Thyroid gland (tissue), 4 donors: ENCODE measurements at regions not wholly inside any gene's neighbourhood (a gene's known extent, or its start where the extent isn't known, plus 50 kb on each side); places are given as distances from the start of the nearest gene placed in this dataset.

ENCODE experiments used
- DNase-seq, 2 donors: peaks; one replicate each; pipeline ENCODE4 v3.0.0-alpha.2; 2019
- H3K27ac ChIP-seq, 3 donors: fragments of 200-600 bp; sonication (generic); 1 replicate in 2 of 3; 2 replicates in 1 of 3; pipeline ENCODE4 v1.5.1; 2016 to 2019; ENCODE audit warnings: mild to moderate bottlenecking in 1 of 3, moderate library complexity in 1 of 3
- H3K27me3 ChIP-seq: fragments of 200-600 bp; sonication (generic); one replicate; pipeline ENCODE4 v1.5.1; 2019
- H3K36me3 ChIP-seq, 2 donors: fragments of 200-600 bp; sonication (generic); one replicate each; pipeline ENCODE4 v1.5.1; 2016 to 2019
- H3K4me1 ChIP-seq, 2 donors: fragments of 200-600 bp; sonication (generic); one replicate each; pipeline ENCODE4 v1.5.1; 2017 to 2019
- H3K4me3 ChIP-seq, 3 donors: fragments of 200-600 bp; sonication (generic); replicated peaks in 1 of 3; 1 replicate in 2 of 3; 2 replicates in 1 of 3; pipeline ENCODE4 v1.5.1; 2016; ENCODE audit warnings: mild to moderate bottlenecking in 1 of 3
- H3K9me3 ChIP-seq: fragments of 200-600 bp; sonication (generic); one replicate; pipeline ENCODE4 v1.5.1; 2017
- CTCF ChIP-seq, 6 experiments: fragments of 200-600 bp in 3 of 6; fragments of 450-650 bp in 3 of 6; sonication (generic) in 3 of 6; IDR thresholded peaks; one replicate each; pipeline ENCODE4 v1.5.1; 2016 to 2019; ENCODE audit warnings: antibody characterized with exemption in 6 of 6, mild to moderate bottlenecking in 2 of 6, inconsistent platforms in 1 of 6, moderate library complexity in 1 of 6
- POLR2A ChIP-seq, 2 donors: fragments of 450-650 bp; IDR thresholded peaks; one replicate each; pipeline ENCODE4 v1.6.1; 2017; ENCODE audit warnings: antibody characterized with exemption in 2 of 2, mild to moderate bottlenecking in 2 of 2, moderate library complexity in 1 of 2
- WGBS, 2 donors: methylation state at CpG; one replicate each; pipeline ENCODE4 v1.1.5; 2017; 5-methylcytosine and 5-hydroxymethylcytosine counted together
- intact Hi-C: fragments of 100-400 bp; cut with DNase I; formaldehyde crosslinking; loops from one replicate; pipeline ENCODE4 v1.15.1; 2023

- no peak for DNase-seq
- H3K27ac ChIP-seq = no peak overlapping the region
- H3K27me3 ChIP-seq = no peaks in the 10 kb centered on the region
- TF ChIP-seq CTCF (IDR thresholded peaks at IDR 0.05) (peak in 1 of 6 experiments; percentile 24), POLR2A (IDR thresholded peaks at IDR 0.05) (no peak)
- intact Hi-C loops = no loop called here
- peaks cover 4 to 8% of the 10 kb centered on the region in 2 donors for H3K4me1 ChIP-seq
- H3K36me3 ChIP-seq = no peaks in the 10 kb centered on the region
- H3K9me3 ChIP-seq = no peaks in the 10 kb centered on the region
- H3K4me3 ChIP-seq = no peak overlapping the region
Observed at GRCh38 chr7:13411151-13411550, 578.3 kb downstream of the ETV1 start.

- H3K4me1 ChIP-seq = peaks cover 4 to 8% of the 10 kb centered on the region in 2 donors
Observed at GRCh38 chr7:13411636-13412035, 577.8 kb downstream of the ETV1 start.

GRCh38 chr7:13414181-13414580 lies 575.3 kb downstream of the ETV1 start:
- Histone ChIP-seq H3K27me3 (no peaks in the 10 kb centered on the region), H3K4me1 (peaks cover 4 to 8% of the 10 kb centered on the region in 2 donors), H3K4me3 (no peak overlapping the region), H3K9me3 (no peaks in the 10 kb centered on the region), H3K36me3 (no peaks in the 10 kb centered on the region), H3K27ac (no peak overlapping the region)
- TF ChIP-seq POLR2A (IDR thresholded peaks at IDR 0.05) (no peak), CTCF (IDR thresholded peaks at IDR 0.05) (no peak)
- intact Hi-C loops = no loop called here
- no peak for DNase-seq

More at GRCh38 chr7:13411636-13412035, 577.8 kb downstream of the ETV1 start:
- Histone ChIP-seq H3K4me3 (no peak overlapping the region), H3K27me3 (no peaks in the 10 kb centered on the region), H3K36me3 (no peaks in the 10 kb centered on the region), H3K9me3 (no peaks in the 10 kb centered on the region), H3K27ac (no peak overlapping the region)
- DNase-seq = no peak
- intact Hi-C loops = no loop called here
- TF ChIP-seq POLR2A (IDR thresholded peaks at IDR 0.05) = no peak
- no peak for TF ChIP-seq CTCF (IDR thresholded peaks at IDR 0.05)
- 76 to 86% methylated on average over 3 of the region's 3 CpGs for WGBS, 2 donors

GRCh38 chr7:13414661-13415107 lies 574.8 kb downstream of the ETV1 start:
- TF ChIP-seq CTCF (IDR thresholded peaks at IDR 0.05) = no peak
- no peak for TF ChIP-seq POLR2A (IDR thresholded peaks at IDR 0.05)
- 26 to 36% methylated on average over 5 of the region's 5 CpGs for WGBS, 2 donors
- H3K4me3 ChIP-seq = no peak overlapping the region
- H3K36me3 ChIP-seq = no peaks in the 10 kb centered on the region
- no peaks in the 10 kb centered on the region for H3K27me3 ChIP-seq
- DNase-seq = peak; percentile 11 to 26
- intact Hi-C loops = no loop called here
- no peak overlapping the region for H3K27ac ChIP-seq
- H3K9me3 ChIP-seq = no peaks in the 10 kb centered on the region
- peaks cover 4 to 8% of the 10 kb centered on the region in 2 donors for H3K4me1 ChIP-seq

GRCh38 chr7:13416071-13416470 lies 573.4 kb downstream of the ETV1 start:
- H3K4me3 ChIP-seq = no peak overlapping the region
- H3K27me3 ChIP-seq = no peaks in the 10 kb centered on the region
- no peak for DNase-seq
- H3K27ac ChIP-seq = no peak overlapping the region
- peaks cover 4 to 8% of the 10 kb centered on the region in 2 donors for H3K4me1 ChIP-seq
- no peaks in the 10 kb centered on the region for H3K36me3 ChIP-seq
- H3K9me3 ChIP-seq = no peaks in the 10 kb centered on the region
- intact Hi-C loops = no loop called here
- no peak for TF ChIP-seq POLR2A (IDR thresholded peaks at IDR 0.05)
- TF ChIP-seq CTCF (IDR thresholded peaks at IDR 0.05) = no peak
- 87 to 88% methylated on average over 2 of the region's 2 CpGs for WGBS, 2 donors
